GM23338 (cell line): ENCODE measurements at regions not wholly inside any gene's neighbourhood (a gene's known extent, or its start where the extent isn't known, plus 50 kb on each side); places are given as distances from the start of the nearest gene placed in this dataset.
A peak's percentile ranks its signal among the peaks of the same experiment; 100 is the strongest.

Source experiments
- ATAC-seq: fragments of 200-7000 bp; cut with Tn5 transposase; 3 replicates; pipeline ENCODE4 v1.9.1; 2020
- DNase-seq: peaks from one replicate; pipeline ENCODE4 v3.0.0-alpha.2; 2015; ENCODE audit warnings: low spot score
- H2AFZ ChIP-seq: fragments of 200-600 bp; sonication (generic); 2 replicates; pipeline ENCODE4 v1.8.0; 2016; ENCODE audit warnings: antibody characterized with exemption, mild to moderate bottlenecking, moderate library complexity
- H3F3A ChIP-seq: fragments of 200-600 bp; sonication (generic); replicated peaks from 2 replicates; pipeline ENCODE4 v1.8.0; 2017; ENCODE audit warnings: antibody characterized with exemption, mixed run types, low read depth
- H3K27ac ChIP-seq: fragments of 200-600 bp; sonication (generic); 2 replicates; pipeline ENCODE4 v1.6.1; 2016; ENCODE audit warnings: low read depth
- H3K27me3 ChIP-seq: fragments of 200-600 bp; sonication (generic); 2 replicates; pipeline ENCODE4 v1.8.0; 2016; ENCODE audit warnings: mild to moderate bottlenecking, mixed run types, moderate library complexity; ENCODE audit not compliant: insufficient read depth
- H3K36me3 ChIP-seq: fragments of 200-600 bp; sonication (generic); 2 replicates; pipeline ENCODE4 v1.8.0; 2016; ENCODE audit warnings: mild to moderate bottlenecking; ENCODE audit not compliant: insufficient read depth
- H3K4me1 ChIP-seq: fragments of 200-600 bp; sonication (generic); 2 replicates; pipeline ENCODE4 v1.8.0; 2016; ENCODE audit warnings: mild to moderate bottlenecking, moderate library complexity; ENCODE audit not compliant: insufficient read depth
- H3K4me2 ChIP-seq: fragments of 200-600 bp; sonication (generic); 2 replicates; pipeline ENCODE4 v1.7.1; 2017; ENCODE audit warnings: mixed run types
- H3K4me3 ChIP-seq: fragments of 200-600 bp; sonication (generic); 2 replicates; pipeline ENCODE4 v1.6.1; 2016; ENCODE audit warnings: mixed run types
- H3K79me2 ChIP-seq: fragments of 200-600 bp; sonication (generic); replicated peaks from 2 replicates; pipeline ENCODE4 v1.8.0; 2017; ENCODE audit warnings: mild to moderate bottlenecking; ENCODE audit not compliant: insufficient read depth
- H3K9me2 ChIP-seq: fragments of 200-600 bp; sonication (generic); 2 replicates; pipeline ENCODE4 v1.8.0; 2017; ENCODE audit not compliant: insufficient read depth
- H4K20me1 ChIP-seq: fragments of 200-600 bp; sonication (generic); replicated peaks from 2 replicates; pipeline ENCODE4 v1.8.0; 2017; ENCODE audit warnings: mild to moderate bottlenecking; ENCODE audit not compliant: insufficient read depth
- H3K27ac Mint-ChIP-seq: 2 replicates; pipeline ENCODE4 v1.8.0; 2020; ENCODE audit warnings: inconsistent platforms, mild to moderate bottlenecking, moderate library complexity, mixed read lengths
- H3K27me3 Mint-ChIP-seq: 3 replicates; pipeline ENCODE4 v1.8.0; 2022; ENCODE audit warnings: low read depth, mild to moderate bottlenecking, moderate library complexity, mixed read lengths, inconsistent platforms; ENCODE audit not compliant: insufficient read depth, poor library complexity
- H3K36me3 Mint-ChIP-seq: 3 replicates; pipeline ENCODE4 v1.8.0; 2021; ENCODE audit warnings: low read depth, mild to moderate bottlenecking, inconsistent platforms, moderate library complexity, mixed read lengths
- H3K4me1 Mint-ChIP-seq: 3 replicates; pipeline ENCODE4 v1.8.0; 2020; ENCODE audit warnings: mild to moderate bottlenecking, inconsistent platforms, mixed read lengths
- H3K4me3 Mint-ChIP-seq: 3 replicates; pipeline ENCODE4 v1.8.0; 2021; ENCODE audit warnings: moderate library complexity, mild to moderate bottlenecking, inconsistent platforms, mixed read lengths
- H3K9me3 Mint-ChIP-seq: 3 replicates; pipeline ENCODE4 v1.8.0; 2020; ENCODE audit warnings: moderate library complexity, mild to moderate bottlenecking, inconsistent platforms, mixed read lengths
- CREB1 ChIP-seq: fragments of 250-450 bp; sonication (Bioruptor Pico); IDR thresholded peaks from 2 replicates; pipeline ENCODE4 v1.5.0; 2020; ENCODE audit warnings: low read depth, mild to moderate bottlenecking, moderate library complexity
- EZH2phosphoT487 ChIP-seq: fragments of 200-600 bp; sonication (generic); IDR thresholded peaks from one replicate; pipeline ENCODE4 v1.8.1; 2018; ENCODE audit warnings: antibody characterized with exemption; ENCODE audit not compliant: unreplicated experiment
- JUNB ChIP-seq: IDR thresholded peaks from one replicate; pipeline ENCODE4 v1.6.1; 2016; ENCODE audit warnings: antibody characterized with exemption; ENCODE audit not compliant: unreplicated experiment
- STAT1 ChIP-seq: IDR thresholded peaks from one replicate; pipeline ENCODE4 v1.6.1; 2016; ENCODE audit warnings: antibody characterized with exemption; ENCODE audit not compliant: unreplicated experiment
- ZNF114 ChIP-seq: fragments of 250-450 bp; sonication (Bioruptor Pico); IDR thresholded peaks from 2 replicates; pipeline ENCODE4 v1.5.0; 2020; ENCODE audit warnings: mild to moderate bottlenecking, moderate library complexity
- ZNF462 ChIP-seq: fragments of 250-450 bp; sonication (Bioruptor Pico); IDR thresholded peaks from 2 replicates; pipeline ENCODE4 v1.5.0; 2020; ENCODE audit warnings: mild to moderate bottlenecking, moderate library complexity
- TF ChIP-seq, protein P1 (sequence below), 2 experiments: fragments of 200-600 bp in 1 of 2; sonication (generic) in 1 of 2; conservative IDR thresholded peaks; 2 replicates each; pipeline versions ENCODE4 v1.5.1 to v1.6.1; 2016 to 2017; ENCODE audit warnings: antibody characterized with exemption in 2 of 2, low read depth in 2 of 2, mild to moderate bottlenecking in 2 of 2, moderate library complexity in 1 of 2
- TF ChIP-seq, protein P2 (sequence below): IDR thresholded peaks from 2 replicates; pipeline ENCODE4 v1.6.1; 2016; ENCODE audit warnings: antibody characterized with exemption

GRCh38 chr3:163721596-163721995, 1356.7 kb downstream of the SI start (continued):
- TF ChIP-seq, protein P1, sequence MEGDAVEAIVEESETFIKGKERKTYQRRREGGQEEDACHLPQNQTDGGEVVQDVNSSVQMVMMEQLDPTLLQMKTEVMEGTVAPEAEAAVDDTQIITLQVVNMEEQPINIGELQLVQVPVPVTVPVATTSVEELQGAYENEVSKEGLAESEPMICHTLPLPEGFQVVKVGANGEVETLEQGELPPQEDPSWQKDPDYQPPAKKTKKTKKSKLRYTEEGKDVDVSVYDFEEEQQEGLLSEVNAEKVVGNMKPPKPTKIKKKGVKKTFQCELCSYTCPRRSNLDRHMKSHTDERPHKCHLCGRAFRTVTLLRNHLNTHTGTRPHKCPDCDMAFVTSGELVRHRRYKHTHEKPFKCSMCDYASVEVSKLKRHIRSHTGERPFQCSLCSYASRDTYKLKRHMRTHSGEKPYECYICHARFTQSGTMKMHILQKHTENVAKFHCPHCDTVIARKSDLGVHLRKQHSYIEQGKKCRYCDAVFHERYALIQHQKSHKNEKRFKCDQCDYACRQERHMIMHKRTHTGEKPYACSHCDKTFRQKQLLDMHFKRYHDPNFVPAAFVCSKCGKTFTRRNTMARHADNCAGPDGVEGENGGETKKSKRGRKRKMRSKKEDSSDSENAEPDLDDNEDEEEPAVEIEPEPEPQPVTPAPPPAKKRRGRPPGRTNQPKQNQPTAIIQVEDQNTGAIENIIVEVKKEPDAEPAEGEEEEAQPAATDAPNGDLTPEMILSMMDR (conservative IDR thresholded peaks at IDR 0.05; ENCODE audit: low read depth in 2 of 2), result no peak
- TF ChIP-seq STAT1, result no peak
- TF ChIP-seq EZH2phosphoT487, result no peak
- TF ChIP-seq JUNB, result no peak
- no peak for TF ChIP-seq ZNF114 (CRISPR knock-in tag)
- TF ChIP-seq, protein P2, sequence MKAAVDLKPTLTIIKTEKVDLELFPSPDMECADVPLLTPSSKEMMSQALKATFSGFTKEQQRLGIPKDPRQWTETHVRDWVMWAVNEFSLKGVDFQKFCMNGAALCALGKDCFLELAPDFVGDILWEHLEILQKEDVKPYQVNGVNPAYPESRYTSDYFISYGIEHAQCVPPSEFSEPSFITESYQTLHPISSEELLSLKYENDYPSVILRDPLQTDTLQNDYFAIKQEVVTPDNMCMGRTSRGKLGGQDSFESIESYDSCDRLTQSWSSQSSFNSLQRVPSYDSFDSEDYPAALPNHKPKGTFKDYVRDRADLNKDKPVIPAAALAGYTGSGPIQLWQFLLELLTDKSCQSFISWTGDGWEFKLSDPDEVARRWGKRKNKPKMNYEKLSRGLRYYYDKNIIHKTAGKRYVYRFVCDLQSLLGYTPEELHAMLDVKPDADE, result no peak

DNA sequence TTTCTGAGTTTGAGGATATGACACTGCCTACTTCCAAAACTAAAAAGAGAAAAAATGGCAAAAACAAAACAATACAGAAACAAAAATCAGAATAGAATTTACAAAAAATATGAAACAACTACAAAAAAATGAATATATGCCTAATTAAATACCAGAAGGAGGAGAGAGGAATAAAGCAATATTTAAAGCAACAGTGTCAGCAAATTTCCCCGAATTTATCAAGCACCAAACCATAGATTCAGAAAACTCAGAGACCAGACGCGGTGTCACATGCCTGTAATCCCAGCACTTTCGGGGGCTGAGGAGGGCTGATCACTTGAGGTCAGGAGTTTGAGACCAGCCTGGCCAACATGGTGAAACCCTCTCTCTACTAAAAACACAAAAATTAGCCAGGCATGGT, 1360.9 kb downstream of the SI start:
- ATAC-seq (no peak), DNase-seq (no peak)
- peaks cover 25% of the 10 kb centered on the region for H3K36me3 Mint-ChIP-seq
- Histone ChIP-seq H3K4me3 (no peak overlapping the region), H3K4me2 (no peak overlapping the region), H3K27me3 (no peaks in the 10 kb centered on the region), H2AFZ (0 out of 2 replicates have a peak overlapping the region, but pooled peaks have one; percentile 48), H3K79me2 (no peaks in the 10 kb centered on the region), H3K27ac (no peak overlapping the region), H3K4me1 (no peaks in the 10 kb centered on the region), H4K20me1 (no peaks in the 10 kb centered on the region), H3F3A (no peaks in the 10 kb centered on the region), H3K9me2 (no peaks in the 10 kb centered on the region), H3K36me3 (no peaks in the 10 kb centered on the region; the same call in 1 of the 2 replicates)
- H3K4me1 Mint-ChIP-seq, result peaks cover 9% of the 10 kb centered on the region
- TF ChIP-seq, protein P2, result no peak
- TF ChIP-seq JUNB (no peak), ZNF462 (no peak), CREB1 (no peak)
- TF ChIP-seq, protein P1 (conservative IDR thresholded peaks at IDR 0.05; ENCODE audit: low read depth in 2 of 2), result no peak
- H3K9me3 Mint-ChIP-seq, result peaks cover 26% of the 10 kb centered on the region
- peaks cover 2% of the 10 kb centered on the region for H3K27me3 Mint-ChIP-seq
- no peak overlapping the region for H3K27ac Mint-ChIP-seq
- no peak overlapping the region for H3K4me3 Mint-ChIP-seq
